Skeletal muscle tissue (tissue), 3 donors: ENCODE measurements at regions not wholly inside any gene's neighbourhood (a gene's known extent, or its start where the extent isn't known, plus 50 kb on each side); places are given as distances from the start of the nearest gene placed in this dataset.

ENCODE experiments used
- H3K27ac ChIP-seq: one replicate; pipeline ENCODE4 v1.7.0; 2013; ENCODE audit warnings: mild to moderate bottlenecking, low read depth, low read length, inconsistent platforms
- H3K27me3 ChIP-seq, 3 donors: one replicate each; pipeline ENCODE4 v1.7.0; 2013; ENCODE audit warnings: low read length in 3 of 3; ENCODE audit not compliant: control insufficient read depth in 3 of 3, insufficient read depth in 3 of 3
- H3K36me3 ChIP-seq, 3 donors: one replicate each; pipeline ENCODE4 v1.7.0; 2013; ENCODE audit warnings: low read length in 3 of 3; ENCODE audit not compliant: control insufficient read depth in 3 of 3, insufficient read depth in 3 of 3
- H3K4me1 ChIP-seq, 3 donors: one replicate each; pipeline ENCODE4 v1.7.0; 2013; ENCODE audit warnings: low read length in 3 of 3, mild to moderate bottlenecking in 3 of 3; ENCODE audit not compliant: control insufficient read depth in 3 of 3, insufficient read depth in 3 of 3
- H3K4me3 ChIP-seq, 3 donors: one replicate each; pipeline ENCODE4 v1.7.0; 2013; ENCODE audit warnings: low read length in 3 of 3
- H3K9ac ChIP-seq, 3 donors: one replicate each; pipeline ENCODE4 v1.7.0; 2013; ENCODE audit warnings: low read length in 3 of 3, mild to moderate bottlenecking in 3 of 3, moderate library complexity in 2 of 3, low read depth in 1 of 3
- H3K9me3 ChIP-seq, 3 donors: one replicate each; pipeline ENCODE4 v1.7.0; 2013; ENCODE audit warnings: low read length in 3 of 3; ENCODE audit not compliant: control insufficient read depth in 3 of 3
- donor health status: Osteomylitis.

- no peaks in the 10 kb centered on the region for H3K36me3 ChIP-seq
- H3K4me3 ChIP-seq: no peak overlapping the region
- H3K27me3 ChIP-seq: peaks cover 0 to 8% (median 0%) of the 10 kb centered on the region in 3 donors
- no peak overlapping the region for H3K27ac ChIP-seq
- no peaks in the 10 kb centered on the region for H3K9me3 ChIP-seq
- H3K4me1 ChIP-seq: no peaks in the 10 kb centered on the region
- H3K9ac ChIP-seq: no peak overlapping the region
Observed at GRCh38 chr15:96699871-96700401, 369.4 kb downstream of the NR2F2 start.

- Histone ChIP-seq H3K9me3 (no peaks in the 10 kb centered on the region), H3K4me1 (no peaks in the 10 kb centered on the region), H3K27me3 (peaks cover 0 to 8% (median 0%) of the 10 kb centered on the region in 3 donors), H3K36me3 (no peaks in the 10 kb centered on the region), H3K4me3 (no peak overlapping the region), H3K9ac (no peak overlapping the region), H3K27ac (no peak overlapping the region)
Observed at GRCh38 chr15:96700555-96700954, 370.1 kb downstream of the NR2F2 start.

GRCh38 chr15:96701443-96701842 lies 370.9 kb downstream of the NR2F2 start:
- Histone ChIP-seq H3K9me3 (no peaks in the 10 kb centered on the region), H3K27ac (no peak overlapping the region), H3K4me1 (no peaks in the 10 kb centered on the region), H3K36me3 (no peaks in the 10 kb centered on the region), H3K27me3 (peaks cover 0 to 8% (median 0%) of the 10 kb centered on the region in 3 donors), H3K4me3 (no peak overlapping the region), H3K9ac (no peak overlapping the region)

GRCh38 chr15:96701877-96702276 lies 371.4 kb downstream of the NR2F2 start:
- Histone ChIP-seq H3K4me3 (no peak overlapping the region), H3K27me3 (peaks cover 0 to 8% (median 0%) of the 10 kb centered on the region in 3 donors), H3K36me3 (no peaks in the 10 kb centered on the region), H3K9me3 (no peaks in the 10 kb centered on the region), H3K9ac (no peak overlapping the region), H3K27ac (no peak overlapping the region), H3K4me1 (no peaks in the 10 kb centered on the region)

- Histone ChIP-seq H3K4me3 (no peak overlapping the region), H3K4me1 (no peaks in the 10 kb centered on the region), H3K9ac (no peak overlapping the region), H3K27me3 (peaks cover 0 to 8% (median 0%) of the 10 kb centered on the region in 3 donors), H3K27ac (no peak overlapping the region), H3K9me3 (no peaks in the 10 kb centered on the region), H3K36me3 (no peaks in the 10 kb centered on the region)
Observed at GRCh38 chr15:96702589-96702988, 372.1 kb downstream of the NR2F2 start.

- Histone ChIP-seq H3K4me1 (no peaks in the 10 kb centered on the region), H3K36me3 (no peaks in the 10 kb centered on the region), H3K9ac (no peak overlapping the region), H3K4me3 (no peak overlapping the region), H3K9me3 (no peaks in the 10 kb centered on the region), H3K27ac (no peak overlapping the region), H3K27me3 (peaks cover 0 to 8% (median 0%) of the 10 kb centered on the region in 3 donors)
Observed at GRCh38 chr15:96703091-96703490, 372.6 kb downstream of the NR2F2 start.

- Histone ChIP-seq H3K4me1 (no peaks in the 10 kb centered on the region), H3K4me3 (no peak overlapping the region), H3K36me3 (no peaks in the 10 kb centered on the region), H3K27ac (no peak overlapping the region), H3K27me3 (peaks cover 0 to 8% (median 0%) of the 10 kb centered on the region in 3 donors), H3K9ac (no peak overlapping the region), H3K9me3 (no peaks in the 10 kb centered on the region)
Observed at GRCh38 chr15:96703794-96704550, 373.5 kb downstream of the NR2F2 start.

GRCh38 chr15:96716075-96716474 lies 385.6 kb downstream of the NR2F2 start:
- Histone ChIP-seq H3K27me3 (peaks cover 0 to 6% (median 0%) of the 10 kb centered on the region in 3 donors), H3K9me3 (no peaks in the 10 kb centered on the region), H3K27ac (no peak overlapping the region), H3K4me1 (no peaks in the 10 kb centered on the region), H3K4me3 (no peak overlapping the region), H3K9ac (no peak overlapping the region), H3K36me3 (no peaks in the 10 kb centered on the region)

- Histone ChIP-seq H3K27me3 (peaks cover 0 to 6% (median 0%) of the 10 kb centered on the region in 3 donors), H3K36me3 (no peaks in the 10 kb centered on the region), H3K9ac (no peak overlapping the region), H3K4me3 (no peak overlapping the region), H3K4me1 (no peaks in the 10 kb centered on the region), H3K27ac (no peak overlapping the region), H3K9me3 (no peaks in the 10 kb centered on the region)
Observed at GRCh38 chr15:96716478-96716877, 386.0 kb downstream of the NR2F2 start.

GRCh38 chr15:96720251-96720650 lies 389.8 kb downstream of the NR2F2 start:
- Histone ChIP-seq H3K36me3 (no peaks in the 10 kb centered on the region), H3K27ac (no peak overlapping the region), H3K27me3 (peaks cover 0 to 6% (median 0%) of the 10 kb centered on the region in 3 donors), H3K4me1 (no peaks in the 10 kb centered on the region), H3K9me3 (no peaks in the 10 kb centered on the region), H3K4me3 (no peak overlapping the region), H3K9ac (no peak overlapping the region)
